CD4-positive, alpha-beta T cell (primary cell): ENCODE measurements at regions not wholly inside any gene's neighbourhood (a gene's known extent, or its start where the extent isn't known, plus 50 kb on each side); places are given as distances from the start of the nearest gene placed in this dataset.

Experiments used
- ATAC-seq: fragments of 200-7000 bp; cut with Tn5 transposase; one replicate; pipeline ENCODE4 v1.10.0; 2022; ENCODE audit warnings: mild to moderate bottlenecking; ENCODE audit not compliant: poor library complexity
- CTCF ChIA-PET: fragments of 350-600 bp; sonication (Branson Sonifier 250); formaldehyde crosslinking; loops from one replicate; lab custom pipeline; 2021; ENCODE audit warnings: antibody characterized with exemption, inconsistent platforms; lab: Charles Lee
- POLR2A ChIA-PET: fragments of 350-600 bp; sonication (Branson Sonifier 250); formaldehyde crosslinking; loops from one replicate; lab custom pipeline; 2021; ENCODE audit warnings: antibody characterized with exemption, inconsistent platforms; lab: Charles Lee
- DNase-seq, 14 experiments: peaks; one replicate each; pipeline ENCODE4 v3.0.0-alpha.2; 2013 to 2020; ENCODE audit warnings: mixed read lengths in 2 of 14
- H3K27ac ChIP-seq, 2 donors: one replicate each; pipeline versions ENCODE4 v1.5.1 to v1.7.0; 2013; ENCODE audit warnings: low read length in 2 of 2, low read depth in 1 of 2, mild to moderate bottlenecking in 1 of 2
- H3K27me3 ChIP-seq, 2 experiments: 1 replicate in 1 of 2; 2 replicates in 1 of 2; pipeline versions ENCODE4 v1.6.1 to v1.7.0; 2013; ENCODE audit warnings: low read length in 2 of 2, control low read depth in 1 of 2, mild to moderate bottlenecking in 1 of 2, moderate library complexity in 1 of 2; ENCODE audit not compliant: insufficient read depth in 2 of 2, control insufficient read depth in 1 of 2
- H3K36me3 ChIP-seq: one replicate; pipeline ENCODE4 v1.6.1; 2013; ENCODE audit warnings: low read length, control low read depth; ENCODE audit not compliant: insufficient read depth
- H3K4me1 ChIP-seq: one replicate; pipeline ENCODE4 v1.6.1; 2013; ENCODE audit warnings: low read length, control low read depth; ENCODE audit not compliant: insufficient read depth
- H3K4me3 ChIP-seq: one replicate; pipeline ENCODE4 v1.5.1; 2013; ENCODE audit warnings: mild to moderate bottlenecking, low read length, moderate library complexity
- H3K9me3 ChIP-seq, 2 experiments: 1 replicate in 1 of 2; 2 replicates in 1 of 2; pipeline versions ENCODE4 v1.6.1 to v1.7.0; 2013; ENCODE audit warnings: low read length in 2 of 2, mild to moderate bottlenecking in 2 of 2, control low read depth in 1 of 2, moderate library complexity in 1 of 2; ENCODE audit not compliant: control insufficient read depth in 1 of 2, insufficient read depth in 1 of 2
- H3K27ac Mint-ChIP-seq: one replicate; pipeline ENCODE4 v1.8.0; 2020; ENCODE audit warnings: mixed read lengths
- H3K27me3 Mint-ChIP-seq: one replicate; pipeline ENCODE4 v1.8.0; 2021; ENCODE audit warnings: mixed read lengths
- H3K36me3 Mint-ChIP-seq: one replicate; pipeline ENCODE4 v1.8.0; 2021; ENCODE audit warnings: low read depth, mixed read lengths
- H3K4me1 Mint-ChIP-seq: one replicate; pipeline ENCODE4 v1.8.0; 2021; ENCODE audit warnings: low read depth, mixed read lengths
- H3K4me3 Mint-ChIP-seq: one replicate; pipeline ENCODE4 v1.8.0; 2020; ENCODE audit warnings: mild to moderate bottlenecking, mixed read lengths
- H3K9me3 Mint-ChIP-seq: one replicate; pipeline ENCODE4 v1.8.0; 2020; ENCODE audit warnings: mixed read lengths
- intact Hi-C, 2 experiments: fragments of 100-400 bp; cut with DNase I in 1 of 2; cut with micrococcal nuclease in 1 of 2; formaldehyde crosslinking; loops; one replicate each; pipeline versions ENCODE4 v1.15.1 to v1.9.0; 2023 to 2025; cut with DNase I, micrococcal nuclease
- TF ChIP-seq, protein P1 (sequence below): fragments of 200-600 bp; IDR thresholded peaks from one replicate; pipeline ENCODE4 v1.8.0; 2022; ENCODE audit warnings: antibody characterized with exemption, mild to moderate bottlenecking

DNA sequence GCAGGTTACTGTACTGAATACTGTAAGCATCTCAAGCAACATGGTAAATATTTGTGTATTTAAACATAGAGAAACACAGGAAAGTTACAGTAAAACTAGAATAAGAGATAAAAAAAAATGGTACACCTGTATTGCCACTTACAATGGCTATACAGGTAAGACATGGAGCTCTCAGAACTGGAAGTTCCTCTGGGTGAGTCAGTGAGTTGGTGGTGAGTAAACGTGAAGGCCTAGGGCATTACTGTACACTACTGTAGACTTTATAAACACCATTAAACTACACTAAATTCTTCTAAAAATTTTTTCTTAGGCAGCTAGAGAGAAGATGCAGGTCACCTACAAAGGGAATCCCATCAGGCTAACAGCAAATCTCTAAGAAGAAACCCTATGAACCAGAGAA, 872.9 kb downstream of the TAF11L14 start:
- Histone ChIP-seq H3K36me3 (no peaks in the 10 kb centered on the region), H3K27me3 (no peaks in the 10 kb centered on the region), H3K27ac (no peak overlapping the region), H3K4me3 (no peak overlapping the region), H3K4me1 (no peaks in the 10 kb centered on the region), H3K9me3 (no peaks in the 10 kb centered on the region)
- intact Hi-C loops = no loop called here
- no peaks in the 10 kb centered on the region for H3K36me3 Mint-ChIP-seq
- TF ChIP-seq, protein P1, sequence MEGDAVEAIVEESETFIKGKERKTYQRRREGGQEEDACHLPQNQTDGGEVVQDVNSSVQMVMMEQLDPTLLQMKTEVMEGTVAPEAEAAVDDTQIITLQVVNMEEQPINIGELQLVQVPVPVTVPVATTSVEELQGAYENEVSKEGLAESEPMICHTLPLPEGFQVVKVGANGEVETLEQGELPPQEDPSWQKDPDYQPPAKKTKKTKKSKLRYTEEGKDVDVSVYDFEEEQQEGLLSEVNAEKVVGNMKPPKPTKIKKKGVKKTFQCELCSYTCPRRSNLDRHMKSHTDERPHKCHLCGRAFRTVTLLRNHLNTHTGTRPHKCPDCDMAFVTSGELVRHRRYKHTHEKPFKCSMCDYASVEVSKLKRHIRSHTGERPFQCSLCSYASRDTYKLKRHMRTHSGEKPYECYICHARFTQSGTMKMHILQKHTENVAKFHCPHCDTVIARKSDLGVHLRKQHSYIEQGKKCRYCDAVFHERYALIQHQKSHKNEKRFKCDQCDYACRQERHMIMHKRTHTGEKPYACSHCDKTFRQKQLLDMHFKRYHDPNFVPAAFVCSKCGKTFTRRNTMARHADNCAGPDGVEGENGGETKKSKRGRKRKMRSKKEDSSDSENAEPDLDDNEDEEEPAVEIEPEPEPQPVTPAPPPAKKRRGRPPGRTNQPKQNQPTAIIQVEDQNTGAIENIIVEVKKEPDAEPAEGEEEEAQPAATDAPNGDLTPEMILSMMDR = no peak
- peaks cover 9% of the 10 kb centered on the region for H3K9me3 Mint-ChIP-seq
- no peak overlapping the region for H3K4me3 Mint-ChIP-seq
- H3K27ac Mint-ChIP-seq = no peak overlapping the region
- no peaks in the 10 kb centered on the region for H3K4me1 Mint-ChIP-seq
- ChIA-PET POLR2A (interaction anchor here (0.6 kb wide), 1 partner anchor 19 kb away, joined by 3 read pairs; no protein-coding TSS in a partner anchor), CTCF (no interaction called here)
- H3K27me3 Mint-ChIP-seq = no peaks in the 10 kb centered on the region
- no peak for ATAC-seq
- DNase-seq = no peak

DNA sequence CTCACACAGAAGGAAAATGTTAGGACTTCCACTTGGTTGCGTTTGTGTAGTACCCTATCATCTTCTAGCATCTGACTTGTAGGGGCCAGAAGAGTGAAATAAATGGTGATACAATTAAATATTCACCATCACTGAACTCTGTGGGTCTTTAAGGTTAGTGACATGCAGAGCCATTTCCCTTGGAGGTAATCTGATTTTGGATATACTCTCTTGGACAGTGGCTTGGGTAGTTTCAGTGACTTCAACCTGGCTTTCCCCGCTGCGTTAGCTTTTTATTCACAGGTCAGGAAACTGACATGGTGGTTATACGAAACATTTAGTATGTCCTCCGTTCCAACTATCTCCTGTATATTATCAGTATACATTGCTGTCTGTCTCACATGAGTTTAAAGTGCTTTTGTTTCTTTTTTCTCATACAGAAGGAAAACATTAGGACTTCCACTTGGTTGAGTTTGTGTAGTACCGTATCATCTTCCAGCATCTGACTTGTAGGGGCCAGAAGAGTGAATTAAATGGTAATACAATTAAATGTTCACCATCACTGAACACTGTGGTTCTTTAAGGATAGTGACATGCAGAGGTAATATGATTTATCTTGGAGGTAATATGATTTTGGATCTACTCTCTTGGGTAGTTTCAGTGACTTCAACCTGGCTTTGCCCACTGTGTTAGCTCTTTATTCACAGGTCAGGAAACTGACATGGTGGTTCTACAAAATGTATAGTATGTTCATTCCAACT, 883.6 kb downstream of the TAF11L14 start:
- Mint-ChIP-seq H3K27me3 (no peaks in the 10 kb centered on the region), H3K27ac (no peak overlapping the region), H3K36me3 (no peaks in the 10 kb centered on the region), H3K4me3 (no peak overlapping the region), H3K9me3 (peaks cover 23% of the 10 kb centered on the region), H3K4me1 (no peaks in the 10 kb centered on the region)
- intact Hi-C loops = no loop called here
- ChIA-PET POLR2A (no interaction called here), CTCF (no interaction called here)
- no peak overlapping the region for H3K4me3 ChIP-seq
- TF ChIP-seq, protein P1 = no peak
- H3K27me3 ChIP-seq = no peaks in the 10 kb centered on the region
- no peaks in the 10 kb centered on the region for H3K36me3 ChIP-seq
- no peaks in the 10 kb centered on the region for H3K4me1 ChIP-seq
- ATAC-seq (no peak), DNase-seq (no peak)
- H3K27ac ChIP-seq = no peak overlapping the region
- H3K9me3 ChIP-seq = peaks cover 0 to 6% of the 10 kb centered on the region in 2 experiments

DNA sequence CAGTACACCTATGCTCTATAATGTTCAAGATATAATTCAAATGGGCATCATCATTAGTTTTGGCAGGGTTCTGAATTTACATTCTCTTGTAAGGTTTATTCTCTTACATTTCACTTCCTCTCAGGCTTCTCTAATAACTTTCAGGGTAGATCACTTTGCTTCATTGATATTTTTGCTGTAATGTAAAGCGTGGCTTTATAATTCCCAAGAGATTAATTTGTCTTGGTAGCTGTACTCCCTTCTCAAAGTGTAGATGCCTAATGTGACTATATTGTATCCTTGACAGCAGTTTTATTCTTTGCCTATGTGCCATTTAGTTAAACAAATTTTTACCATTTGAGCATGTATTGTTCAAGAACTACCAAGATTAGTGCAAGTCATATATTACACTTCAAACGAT, 889.1 kb downstream of the TAF11L14 start:
- intact Hi-C loops = no loop called here
- no peaks in the 10 kb centered on the region for H3K27me3 Mint-ChIP-seq
- H3K36me3 ChIP-seq = no peaks in the 10 kb centered on the region
- peaks cover 13% of the 10 kb centered on the region for H3K9me3 Mint-ChIP-seq
- no peaks in the 10 kb centered on the region for H3K27me3 ChIP-seq
- no peak overlapping the region for H3K27ac Mint-ChIP-seq
- no peaks in the 10 kb centered on the region for H3K4me1 Mint-ChIP-seq
- H3K36me3 Mint-ChIP-seq = no peaks in the 10 kb centered on the region
- H3K27ac ChIP-seq = no peak overlapping the region
- no peak overlapping the region for H3K4me3 Mint-ChIP-seq
- CTCF ChIA-PET = no interaction called here
- no peak overlapping the region for H3K4me3 ChIP-seq
- POLR2A ChIA-PET = no interaction called here
- TF ChIP-seq, protein P1 = no peak
- no peaks in the 10 kb centered on the region for H3K4me1 ChIP-seq
- H3K9me3 ChIP-seq = peaks cover 0 to 6% of the 10 kb centered on the region in 2 experiments
- ATAC-seq (no peak), DNase-seq (no peak)
